ENCODE measurements at regions not wholly inside any gene's neighbourhood (a gene's known extent, or its start where the extent isn't known, plus 50 kb on each side); places are given as distances from the start of the nearest gene placed in this dataset.

DNA sequence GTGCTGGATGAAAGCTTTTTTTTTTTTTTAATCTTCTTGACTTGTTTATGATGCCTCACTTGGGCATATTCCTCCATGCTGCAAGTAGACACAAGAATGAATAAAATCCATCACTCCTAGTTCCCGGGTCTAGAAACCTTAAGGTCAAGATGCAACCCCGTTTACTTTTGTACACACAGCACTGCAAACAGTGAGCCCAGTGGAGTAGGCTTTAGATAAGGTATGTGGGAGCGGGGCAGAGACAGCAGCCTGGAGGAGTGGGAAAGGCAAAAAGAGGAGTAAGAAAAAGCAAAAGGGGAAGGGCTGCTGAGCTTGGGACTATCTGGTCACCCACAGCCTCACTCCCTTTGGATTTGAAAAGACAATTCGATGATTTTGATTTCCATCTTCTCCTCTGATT, 429.8 kb upstream of the ARGLU1 start:
- no peak for ATAC-seq (replicated peaks)
- Mint-ChIP-seq H3K27ac (no peak overlapping the region), H3K9me3 (peaks cover 8 to 16% of the 10 kb centered on the region in 2 donors), H3K4me1 (ENCODE audit: low read depth in 2 of 2) (no peaks in the 10 kb centered on the region), H3K4me3 (no peak overlapping the region), H3K36me3 (ENCODE audit: insufficient read depth) (peaks cover 3% of the 10 kb centered on the region), H3K27me3 (no peaks in the 10 kb centered on the region)
- no peak for DNase-seq

DNA sequence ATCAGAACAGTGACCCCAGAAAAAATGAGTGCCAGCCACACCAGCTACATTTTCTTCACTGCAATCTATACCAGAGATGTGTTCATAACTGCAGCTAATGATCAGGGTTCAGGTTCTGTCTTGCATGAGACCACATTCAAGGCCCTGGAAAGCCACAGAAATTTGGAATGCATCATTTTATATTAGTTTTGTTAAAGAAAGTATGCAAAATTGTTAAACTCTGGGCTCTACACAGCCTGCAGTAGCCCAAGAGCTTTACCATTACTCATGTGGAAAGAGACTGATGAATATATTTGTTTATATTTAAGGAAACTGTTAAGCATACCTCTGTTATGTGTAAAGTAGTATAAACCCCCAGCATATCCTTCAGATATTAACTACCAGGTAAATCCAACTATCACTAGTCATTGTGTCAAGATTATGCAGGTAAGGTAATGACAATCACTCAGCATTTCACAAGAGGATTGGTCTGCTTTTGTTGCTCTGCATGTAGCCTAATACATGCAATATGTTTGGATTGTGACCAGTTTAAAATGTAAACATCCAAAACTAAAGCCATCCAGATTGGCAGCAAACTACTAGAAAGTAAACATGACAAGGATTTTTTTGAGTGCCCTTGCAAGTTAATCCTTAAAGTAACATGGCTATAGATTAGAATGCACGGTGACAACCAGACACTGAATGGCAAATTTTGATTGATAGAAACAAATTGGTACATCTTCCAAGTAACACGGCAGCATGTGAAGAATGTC, 429.1 kb upstream of the ARGLU1 start:
- peaks cover 3% of the 10 kb centered on the region for H3K36me3 Mint-ChIP-seq (ENCODE audit: insufficient read depth)
- no peak overlapping the region for H3K27ac Mint-ChIP-seq
- DNase-seq (no peak), ATAC-seq (replicated peaks) (no peak)
- no peaks in the 10 kb centered on the region for H3K27me3 Mint-ChIP-seq
- H3K4me3 Mint-ChIP-seq, result no peak overlapping the region
- H3K9me3 Mint-ChIP-seq, result peaks cover 8 to 16% of the 10 kb centered on the region in 2 donors
- no peaks in the 10 kb centered on the region for H3K4me1 Mint-ChIP-seq (ENCODE audit: low read depth in 2 of 2)

DNA sequence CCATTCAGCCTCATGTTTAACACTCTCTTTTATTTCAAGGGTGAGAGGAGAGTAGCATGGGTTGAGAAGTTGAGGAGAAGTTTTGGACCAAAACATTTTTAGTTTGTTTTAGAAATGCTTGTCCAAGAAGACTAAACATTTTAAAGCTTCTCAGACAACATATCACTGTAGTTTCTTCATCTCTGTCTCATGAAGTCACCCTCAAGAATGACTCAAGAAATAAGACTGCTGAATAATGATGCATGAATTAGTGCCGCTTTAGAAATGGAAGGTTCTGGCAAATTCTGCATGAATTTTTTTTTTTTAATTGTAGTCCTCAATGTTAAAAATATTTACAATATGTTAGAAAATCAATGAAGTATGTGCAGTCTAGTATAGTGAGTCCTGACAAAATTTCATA, 422.7 kb upstream of the ARGLU1 start:
- DNase-seq (no peak), ATAC-seq (replicated peaks) (no peak)
- H3K36me3 Mint-ChIP-seq (ENCODE audit: insufficient read depth), result no peaks in the 10 kb centered on the region
- no peak overlapping the region for H3K4me3 Mint-ChIP-seq
- H3K27me3 Mint-ChIP-seq, result no peaks in the 10 kb centered on the region
- H3K9me3 Mint-ChIP-seq, result peaks cover 7 to 16% of the 10 kb centered on the region in 2 donors
- H3K4me1 Mint-ChIP-seq (ENCODE audit: low read depth in 2 of 2), result no peaks in the 10 kb centered on the region
- no peak overlapping the region for H3K27ac Mint-ChIP-seq

DNA sequence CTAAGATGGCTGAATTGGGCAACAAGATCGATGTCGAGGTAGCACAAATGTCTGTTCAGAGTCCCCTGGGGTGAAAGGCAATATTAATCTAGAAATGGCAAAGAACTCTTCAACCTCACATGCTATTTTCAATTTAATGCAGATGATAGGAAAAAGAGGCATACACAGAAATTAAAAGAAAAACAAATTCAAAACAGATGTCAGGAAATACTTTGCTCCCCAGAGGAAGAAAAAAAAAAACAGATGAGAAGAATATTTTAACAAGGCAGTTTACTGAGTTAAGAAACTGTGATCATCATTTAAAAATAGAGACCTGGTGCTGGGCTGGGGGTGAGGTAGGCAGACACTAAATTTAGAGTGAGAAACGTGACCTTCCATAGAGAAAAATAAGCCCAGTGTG, 421.9 kb upstream of the ARGLU1 start:
- ATAC-seq (replicated peaks), result no peak
- Mint-ChIP-seq H3K36me3 (ENCODE audit: insufficient read depth) (no peaks in the 10 kb centered on the region), H3K9me3 (peaks cover 7 to 19% of the 10 kb centered on the region in 2 donors), H3K27me3 (no peaks in the 10 kb centered on the region), H3K4me1 (ENCODE audit: low read depth in 2 of 2) (no peaks in the 10 kb centered on the region), H3K27ac (no peak overlapping the region), H3K4me3 (no peak overlapping the region)
- DNase-seq, result no peak

DNA sequence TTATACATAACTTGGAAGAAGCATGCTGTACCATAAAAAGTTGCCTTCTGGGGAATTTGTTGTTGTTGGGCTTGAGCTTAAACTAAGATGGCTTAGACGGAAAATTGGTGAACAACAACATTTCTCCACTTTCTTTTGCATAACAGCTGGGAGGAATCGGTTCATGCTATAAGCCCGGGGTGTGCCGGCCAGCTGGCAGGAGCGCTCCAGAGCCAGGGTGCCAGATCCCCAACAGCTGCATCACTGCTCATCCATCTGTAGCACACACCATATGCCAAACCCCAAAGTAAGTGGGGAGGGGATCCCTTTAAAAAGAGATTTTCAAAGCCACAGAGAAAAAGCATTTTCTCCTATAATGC, 419.5 kb upstream of the ARGLU1 start:
- no peaks in the 10 kb centered on the region for H3K36me3 Mint-ChIP-seq (ENCODE audit: insufficient read depth)
- peaks cover 11 to 21% of the 10 kb centered on the region in 2 donors for H3K9me3 Mint-ChIP-seq
- no peak overlapping the region for H3K27ac Mint-ChIP-seq
- H3K27me3 Mint-ChIP-seq, result no peaks in the 10 kb centered on the region
- no peaks in the 10 kb centered on the region for H3K4me1 Mint-ChIP-seq (ENCODE audit: low read depth in 2 of 2)
- ATAC-seq (replicated peaks), result no peak
- no peak overlapping the region for H3K4me3 Mint-ChIP-seq
- no peak for DNase-seq

DNA sequence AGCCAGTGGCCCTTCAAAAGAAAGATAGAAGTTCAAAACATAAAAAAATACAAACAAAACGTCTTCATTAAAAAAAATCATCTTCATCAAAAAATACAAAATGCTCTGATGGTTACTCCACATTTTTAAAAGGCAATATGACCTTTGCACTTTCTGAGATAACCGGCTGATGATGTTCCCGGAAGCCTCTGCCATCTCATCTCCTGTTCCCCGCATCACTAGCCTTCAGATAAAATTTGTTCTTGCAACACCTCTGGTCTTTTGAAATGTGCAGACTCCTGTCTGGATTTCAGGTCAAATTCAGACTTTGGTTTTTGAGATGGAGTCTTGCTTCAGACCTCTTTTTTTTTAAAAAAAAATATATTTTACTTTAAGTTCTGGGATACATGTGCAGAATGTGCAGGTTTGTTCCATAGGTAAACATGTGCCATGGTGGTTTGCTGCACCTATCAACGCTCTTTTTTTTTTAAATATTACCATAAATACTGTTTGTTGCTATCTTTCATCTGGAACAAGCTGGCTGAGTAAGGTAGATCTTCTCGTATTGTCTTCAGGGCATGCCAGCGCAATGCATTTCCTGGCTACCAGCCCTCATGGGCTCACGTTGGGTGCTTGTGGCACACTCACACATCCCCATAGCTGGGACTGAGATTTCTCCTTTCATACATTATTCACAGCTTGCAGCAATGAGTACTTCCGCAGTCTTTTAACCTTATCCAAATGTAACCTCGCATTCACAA, 418.9 kb upstream of the ARGLU1 start:
- Mint-ChIP-seq H3K9me3 (peaks cover 17 to 21% of the 10 kb centered on the region in 2 donors), H3K4me3 (no peak overlapping the region), H3K27me3 (no peaks in the 10 kb centered on the region), H3K36me3 (ENCODE audit: insufficient read depth) (no peaks in the 10 kb centered on the region), H3K4me1 (ENCODE audit: low read depth in 2 of 2) (no peaks in the 10 kb centered on the region), H3K27ac (no peak overlapping the region)
- DNase-seq (no peak), ATAC-seq (replicated peaks) (no peak)

DNA sequence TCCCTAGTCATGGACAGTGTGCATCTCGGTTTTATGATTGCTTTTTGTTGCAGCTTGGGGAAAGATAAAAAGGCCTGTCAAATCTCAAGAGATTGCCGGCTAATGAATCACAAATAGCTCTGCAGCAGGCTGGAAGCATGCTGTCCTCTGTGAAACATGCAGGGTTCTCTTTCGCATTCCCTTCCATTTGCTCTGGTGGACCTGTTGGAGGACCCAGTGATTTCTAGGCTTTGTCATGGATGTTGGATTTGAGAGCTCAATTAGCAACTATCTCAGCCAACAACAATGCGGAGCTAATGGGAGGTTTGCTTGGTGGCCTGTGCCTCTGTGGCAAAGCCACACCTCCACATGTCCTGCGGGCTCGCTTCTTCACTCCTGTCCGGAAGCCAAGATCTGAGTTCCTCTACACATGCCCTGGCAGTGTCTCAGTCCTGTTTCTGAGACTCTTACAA, 418.1 kb upstream of the ARGLU1 start:
- Mint-ChIP-seq H3K27ac (no peak overlapping the region), H3K36me3 (ENCODE audit: insufficient read depth) (no peaks in the 10 kb centered on the region), H3K27me3 (no peaks in the 10 kb centered on the region), H3K9me3 (peaks cover 22 to 24% of the 10 kb centered on the region in 2 donors), H3K4me3 (no peak overlapping the region), H3K4me1 (ENCODE audit: low read depth in 2 of 2) (no peaks in the 10 kb centered on the region)
- ATAC-seq (replicated peaks) (no peak), DNase-seq (no peak)

DNA sequence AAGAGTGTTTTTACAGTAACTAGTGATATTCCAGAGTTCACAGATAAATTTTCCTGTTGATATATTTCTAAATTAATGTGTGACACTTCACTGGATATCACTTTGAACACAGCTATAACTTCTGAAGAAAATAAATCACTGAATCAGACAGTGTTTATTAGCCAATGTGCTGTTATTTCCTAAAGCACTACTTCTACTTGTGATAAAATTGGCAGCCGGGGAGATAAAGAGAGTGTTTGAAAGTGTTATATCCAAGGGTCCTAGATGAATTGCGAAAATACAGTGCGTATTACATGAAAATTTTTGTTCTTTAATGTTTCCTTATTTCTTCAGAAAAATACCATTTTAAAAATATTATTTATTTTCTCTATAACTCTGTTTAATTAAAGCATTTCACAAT, 417.5 kb upstream of the ARGLU1 start:
- DNase-seq, result no peak
- peaks cover 22 to 24% of the 10 kb centered on the region in 2 donors for H3K9me3 Mint-ChIP-seq

DNA sequence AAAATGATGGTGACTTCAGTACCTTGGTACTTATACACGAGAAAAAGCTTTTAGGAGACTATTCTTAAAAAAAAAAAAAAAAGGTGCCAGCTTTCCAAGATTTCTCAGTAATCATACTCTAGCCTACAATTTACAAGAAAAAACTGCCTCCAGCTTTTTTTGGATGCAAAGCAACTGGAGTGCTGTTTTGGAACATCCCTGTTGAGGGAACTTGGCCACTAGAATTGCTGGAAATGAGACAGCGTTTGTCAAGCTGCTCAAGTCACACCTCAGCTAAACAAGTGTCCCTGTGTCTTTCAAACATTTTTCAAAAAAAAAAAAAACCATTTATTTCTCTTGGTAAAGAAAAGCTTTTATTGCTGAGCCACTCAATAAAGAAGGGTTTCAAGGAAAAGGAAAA, 413.1 kb upstream of the ARGLU1 start:
- ATAC-seq (replicated peaks) (no peak), DNase-seq (no peak)
- Mint-ChIP-seq H3K4me1 (ENCODE audit: low read depth in 2 of 2) (no peaks in the 10 kb centered on the region), H3K27me3 (no peaks in the 10 kb centered on the region), H3K9me3 (peaks cover 11 to 17% of the 10 kb centered on the region in 2 donors), H3K36me3 (ENCODE audit: insufficient read depth) (no peaks in the 10 kb centered on the region), H3K27ac (no peak overlapping the region), H3K4me3 (no peak overlapping the region)

More for the DNA sequence above, 417.5 kb upstream of the ARGLU1 start:
- Mint-ChIP-seq H3K27me3 (no peaks in the 10 kb centered on the region), H3K36me3 (ENCODE audit: insufficient read depth) (no peaks in the 10 kb centered on the region), H3K27ac (no peak overlapping the region), H3K4me3 (no peak overlapping the region), H3K4me1 (ENCODE audit: low read depth in 2 of 2) (no peaks in the 10 kb centered on the region)
- no peak for ATAC-seq (replicated peaks)

DNA sequence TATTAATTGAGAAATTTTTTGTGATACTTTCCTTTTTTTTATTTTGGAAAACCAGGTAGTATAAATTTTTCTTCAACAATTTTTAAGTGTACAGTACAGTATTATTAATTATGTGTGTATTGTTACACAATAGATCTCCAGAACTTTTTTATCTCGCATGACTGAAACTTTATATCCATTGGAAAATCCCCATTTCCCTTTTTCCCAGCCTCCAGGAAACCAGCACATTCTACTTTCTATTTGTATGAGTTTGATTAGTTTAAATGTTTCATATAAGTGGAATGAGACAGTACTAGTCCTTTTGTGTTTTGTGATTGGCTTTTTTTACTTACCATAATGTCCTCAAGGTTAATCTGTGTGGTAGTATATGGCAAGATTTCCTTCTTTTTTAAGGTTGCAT, 399.5 kb upstream of the ARGLU1 start:
- no peaks in the 10 kb centered on the region for H3K4me1 Mint-ChIP-seq (ENCODE audit: low read depth in 2 of 2)
- no peak for DNase-seq
- H3K27me3 Mint-ChIP-seq, result no peaks in the 10 kb centered on the region
- no peak overlapping the region for H3K4me3 Mint-ChIP-seq
- ATAC-seq (replicated peaks), result no peak
- H3K36me3 Mint-ChIP-seq (ENCODE audit: insufficient read depth), result no peaks in the 10 kb centered on the region
- H3K9me3 Mint-ChIP-seq, result peaks cover 0 to 8% of the 10 kb centered on the region in 2 donors
- H3K27ac Mint-ChIP-seq, result no peak overlapping the region

DNA sequence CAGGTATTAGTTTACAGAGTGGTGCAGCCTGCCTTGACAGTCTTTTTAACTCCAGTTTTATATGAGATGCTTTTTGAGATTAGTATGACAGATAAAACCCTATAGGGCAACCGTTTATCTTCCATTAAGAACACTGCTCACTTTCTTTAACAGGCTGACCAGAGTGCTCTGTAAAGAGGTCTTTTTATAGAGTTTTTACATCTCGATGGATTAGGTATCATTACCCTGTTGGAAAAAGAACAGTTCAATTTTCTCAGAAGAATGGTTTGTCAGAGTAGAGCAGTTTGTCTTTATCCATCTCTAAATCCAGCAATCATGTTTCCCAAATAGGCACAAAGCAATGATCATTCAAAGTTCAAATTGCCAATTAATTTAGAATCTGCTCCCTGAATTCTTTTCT, 395.2 kb upstream of the ARGLU1 start:
- no peak for ATAC-seq (replicated peaks)
- H3K36me3 Mint-ChIP-seq (ENCODE audit: insufficient read depth), result no peaks in the 10 kb centered on the region
- no peaks in the 10 kb centered on the region for H3K4me1 Mint-ChIP-seq (ENCODE audit: low read depth in 2 of 2)
- no peaks in the 10 kb centered on the region for H3K27me3 Mint-ChIP-seq
- H3K4me3 Mint-ChIP-seq, result no peak overlapping the region
- peaks cover 0 to 4% of the 10 kb centered on the region in 2 donors for H3K9me3 Mint-ChIP-seq
- no peak for DNase-seq
- H3K27ac Mint-ChIP-seq, result no peak overlapping the region

DNA sequence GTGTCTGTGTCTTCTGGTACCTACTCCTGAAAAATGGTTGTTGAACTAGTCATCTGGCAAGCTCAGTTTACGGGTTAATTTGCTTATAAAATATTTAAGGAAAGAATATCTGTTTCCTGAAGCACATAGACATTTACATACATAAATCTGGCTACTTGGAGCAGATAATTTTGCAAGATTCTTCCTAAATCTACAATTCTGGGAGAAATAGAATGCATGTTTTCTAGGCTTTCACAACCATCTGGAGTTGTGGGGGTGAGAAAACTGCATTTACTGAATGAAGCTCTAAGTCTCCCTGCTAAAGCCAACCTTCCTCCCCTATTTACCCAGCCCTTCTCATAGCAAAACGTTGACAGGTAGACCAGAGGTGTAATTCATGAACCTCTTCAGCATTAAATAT, 393.7 kb upstream of the ARGLU1 start:
- DNase-seq (no peak), ATAC-seq (replicated peaks) (no peak)
- H3K4me3 Mint-ChIP-seq, result no peak overlapping the region
- no peaks in the 10 kb centered on the region for H3K4me1 Mint-ChIP-seq (ENCODE audit: low read depth in 2 of 2)
- no peak overlapping the region for H3K27ac Mint-ChIP-seq
- no peaks in the 10 kb centered on the region for H3K36me3 Mint-ChIP-seq (ENCODE audit: insufficient read depth)
- peaks cover 0 to 8% of the 10 kb centered on the region in 2 donors for H3K9me3 Mint-ChIP-seq
- H3K27me3 Mint-ChIP-seq, result no peaks in the 10 kb centered on the region

DNA sequence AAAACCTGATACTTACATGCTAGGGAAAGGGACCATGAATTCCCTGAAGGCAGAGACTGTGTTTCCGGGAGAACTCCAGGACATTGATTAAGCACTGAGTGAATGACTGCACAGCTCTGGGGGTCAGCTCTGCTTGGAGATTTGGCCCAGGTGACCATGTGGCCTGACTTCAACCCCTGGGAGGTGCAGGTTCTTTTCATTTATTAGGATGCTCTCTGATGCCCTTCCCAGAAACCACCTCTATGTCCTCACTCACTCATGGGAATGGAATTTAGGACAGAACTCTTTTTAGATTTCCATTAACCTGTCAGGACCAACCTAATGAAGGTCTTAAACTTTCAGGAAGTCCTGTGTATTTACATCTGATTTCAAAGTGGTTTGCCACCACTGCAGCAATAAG, 393.3 kb upstream of the ARGLU1 start:
- Mint-ChIP-seq H3K4me3 (no peak overlapping the region), H3K27me3 (no peaks in the 10 kb centered on the region), H3K36me3 (ENCODE audit: insufficient read depth) (no peaks in the 10 kb centered on the region), H3K4me1 (ENCODE audit: low read depth in 2 of 2) (no peaks in the 10 kb centered on the region), H3K27ac (no peak overlapping the region), H3K9me3 (peaks cover 0 to 8% of the 10 kb centered on the region in 2 donors)
- DNase-seq (no peak), ATAC-seq (replicated peaks) (no peak)

DNA sequence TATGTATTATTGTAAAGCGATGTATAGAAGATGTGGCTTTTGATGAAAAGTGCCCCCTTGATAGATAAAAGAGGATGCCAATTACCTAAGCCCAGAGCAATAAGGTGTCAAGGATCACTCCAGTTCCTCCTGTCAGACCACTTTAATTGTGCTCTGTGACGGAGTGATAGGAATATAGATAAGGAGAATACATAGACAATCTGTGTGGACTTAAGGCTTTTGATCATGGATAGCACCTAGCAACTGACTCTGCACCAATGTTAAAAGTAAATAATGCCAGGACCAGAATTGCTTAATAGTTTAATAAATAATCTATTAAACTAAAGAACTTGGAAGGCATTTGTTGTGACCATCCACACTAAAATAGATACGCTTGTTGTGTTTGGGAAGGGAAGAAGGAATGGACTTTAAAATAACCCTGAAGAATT, 390.7 kb upstream of the ARGLU1 start:
- H3K9me3 Mint-ChIP-seq, result peaks cover 0 to 6% of the 10 kb centered on the region in 2 donors
- no peaks in the 10 kb centered on the region for H3K4me1 Mint-ChIP-seq (ENCODE audit: low read depth in 2 of 2)
- H3K27me3 Mint-ChIP-seq, result no peaks in the 10 kb centered on the region
- DNase-seq (no peak), ATAC-seq (replicated peaks) (no peak)
- H3K4me3 Mint-ChIP-seq, result no peak overlapping the region
- no peaks in the 10 kb centered on the region for H3K36me3 Mint-ChIP-seq (ENCODE audit: insufficient read depth)
- H3K27ac Mint-ChIP-seq, result no peak overlapping the region

Data from effector memory CD8-positive, alpha-beta T cell (primary cell).